ENCODE measurements at regions not wholly inside any gene's neighbourhood (a gene's known extent, or its start where the extent isn't known, plus 50 kb on each side); places are given as distances from the start of the nearest gene placed in this dataset.

DNA sequence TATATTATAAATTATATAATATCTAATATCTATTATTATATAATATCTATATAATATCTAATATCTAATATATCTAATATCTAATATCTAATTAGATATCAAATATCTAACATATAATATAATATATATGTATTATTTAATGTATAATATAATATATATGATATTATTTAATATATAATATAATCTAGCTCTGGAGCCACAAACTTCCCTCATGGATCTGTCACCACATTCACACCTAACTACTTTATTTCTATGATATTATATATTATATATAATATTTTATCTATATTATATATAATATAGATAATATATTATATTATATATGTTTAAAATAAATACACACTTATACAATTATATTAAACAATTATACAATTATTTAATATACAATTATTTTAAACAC lies 667.5 kb downstream of the KCTD8 start:
- H3K36me3 ChIP-seq (ENCODE audit: control insufficient read depth, insufficient read depth, low read length): no peaks in the 10 kb centered on the region
- DNase-seq (ENCODE audit: extremely low read depth, insufficient read length): no peak
- TF ChIP-seq, protein P1, sequence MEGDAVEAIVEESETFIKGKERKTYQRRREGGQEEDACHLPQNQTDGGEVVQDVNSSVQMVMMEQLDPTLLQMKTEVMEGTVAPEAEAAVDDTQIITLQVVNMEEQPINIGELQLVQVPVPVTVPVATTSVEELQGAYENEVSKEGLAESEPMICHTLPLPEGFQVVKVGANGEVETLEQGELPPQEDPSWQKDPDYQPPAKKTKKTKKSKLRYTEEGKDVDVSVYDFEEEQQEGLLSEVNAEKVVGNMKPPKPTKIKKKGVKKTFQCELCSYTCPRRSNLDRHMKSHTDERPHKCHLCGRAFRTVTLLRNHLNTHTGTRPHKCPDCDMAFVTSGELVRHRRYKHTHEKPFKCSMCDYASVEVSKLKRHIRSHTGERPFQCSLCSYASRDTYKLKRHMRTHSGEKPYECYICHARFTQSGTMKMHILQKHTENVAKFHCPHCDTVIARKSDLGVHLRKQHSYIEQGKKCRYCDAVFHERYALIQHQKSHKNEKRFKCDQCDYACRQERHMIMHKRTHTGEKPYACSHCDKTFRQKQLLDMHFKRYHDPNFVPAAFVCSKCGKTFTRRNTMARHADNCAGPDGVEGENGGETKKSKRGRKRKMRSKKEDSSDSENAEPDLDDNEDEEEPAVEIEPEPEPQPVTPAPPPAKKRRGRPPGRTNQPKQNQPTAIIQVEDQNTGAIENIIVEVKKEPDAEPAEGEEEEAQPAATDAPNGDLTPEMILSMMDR (IDR thresholded peaks at IDR 0.05; ENCODE audit: insufficient read depth, low read length, poor library complexity, severe bottlenecking): no peak

GRCh38 chr4:43782391-43782790 lies 666.2 kb downstream of the KCTD8 start:
- TF ChIP-seq, protein P1 (IDR thresholded peaks at IDR 0.05; ENCODE audit: insufficient read depth, low read length, poor library complexity, severe bottlenecking): no peak
- no peak for DNase-seq (ENCODE audit: extremely low read depth, insufficient read length)
- no peaks in the 10 kb centered on the region for H3K27me3 ChIP-seq (replicated peaks; ENCODE audit: control insufficient read depth, insufficient read depth, low read length)
- no peaks in the 10 kb centered on the region for H3K36me3 ChIP-seq (ENCODE audit: control insufficient read depth, insufficient read depth, low read length)
- no peak overlapping the region for H3K4me3 ChIP-seq (replicated peaks; ENCODE audit: low read depth, low read length)

More for the DNA sequence above, 667.5 kb downstream of the KCTD8 start:
- Histone ChIP-seq H3K27me3 (replicated peaks; ENCODE audit: control insufficient read depth, insufficient read depth, low read length) (no peaks in the 10 kb centered on the region), H3K4me3 (replicated peaks; ENCODE audit: low read depth, low read length) (no peak overlapping the region)

- DNase-seq (ENCODE audit: extremely low read depth, insufficient read length): no peak
- TF ChIP-seq, protein P1 (IDR thresholded peaks at IDR 0.05; ENCODE audit: insufficient read depth, low read length, poor library complexity, severe bottlenecking): no peak
- no peaks in the 10 kb centered on the region for H3K27me3 ChIP-seq (replicated peaks; ENCODE audit: control insufficient read depth, insufficient read depth, low read length)
Measured at GRCh38 chr4:43816116-43816515, 632.5 kb downstream of the KCTD8 start.

DNA sequence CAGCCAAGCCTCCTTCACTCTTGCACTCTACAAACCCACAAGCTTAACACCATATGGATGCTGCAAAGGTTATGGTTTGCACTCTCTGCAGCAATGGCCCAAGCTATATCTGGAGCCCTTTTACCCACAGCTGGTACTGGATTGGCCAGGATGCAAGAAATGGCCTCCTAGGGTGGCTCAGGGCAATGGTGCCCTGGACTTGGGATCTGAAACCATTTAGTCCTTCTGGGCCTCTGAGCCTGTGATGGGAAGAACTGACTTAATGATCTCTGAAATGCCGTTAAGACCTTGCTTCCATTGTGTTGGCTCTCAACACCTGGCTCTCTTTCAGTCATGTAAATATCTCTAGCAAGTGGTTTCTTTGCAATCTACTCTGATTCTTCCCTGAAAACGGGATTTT lies 626.0 kb downstream of the KCTD8 start:
- TF ChIP-seq, protein P1 (IDR thresholded peaks at IDR 0.05; ENCODE audit: insufficient read depth, low read length, poor library complexity, severe bottlenecking): no peak
- DNase-seq (ENCODE audit: extremely low read depth, insufficient read length): no peak
- H3K27me3 ChIP-seq (replicated peaks; ENCODE audit: control insufficient read depth, insufficient read depth, low read length): no peaks in the 10 kb centered on the region
- no peak overlapping the region for H3K4me3 ChIP-seq (replicated peaks; ENCODE audit: low read depth, low read length)
- no peaks in the 10 kb centered on the region for H3K36me3 ChIP-seq (ENCODE audit: control insufficient read depth, insufficient read depth, low read length)

More at GRCh38 chr4:43816116-43816515, 632.5 kb downstream of the KCTD8 start:
- Histone ChIP-seq H3K36me3 (ENCODE audit: control insufficient read depth, insufficient read depth, low read length) (no peaks in the 10 kb centered on the region), H3K4me3 (replicated peaks; ENCODE audit: low read depth, low read length) (no peak overlapping the region)

GRCh38 chr4:43835869-43836268 lies 612.7 kb downstream of the KCTD8 start:
- DNase-seq (ENCODE audit: extremely low read depth, insufficient read length): no peak

More at GRCh38 chr4:43835869-43836268, 612.7 kb downstream of the KCTD8 start:
- Histone ChIP-seq H3K36me3 (ENCODE audit: control insufficient read depth, insufficient read depth, low read length) (no peaks in the 10 kb centered on the region), H3K27me3 (replicated peaks; ENCODE audit: control insufficient read depth, insufficient read depth, low read length) (no peaks in the 10 kb centered on the region), H3K4me3 (replicated peaks; ENCODE audit: low read depth, low read length) (no peak overlapping the region)
- TF ChIP-seq, protein P1 (IDR thresholded peaks at IDR 0.05; ENCODE audit: insufficient read depth, low read length, poor library complexity, severe bottlenecking): no peak
